ENCODE measurements at regions not wholly inside any gene's neighbourhood (a gene's known extent, or its start where the extent isn't known, plus 50 kb on each side); places are given as distances from the start of the nearest gene placed in this dataset.
"Not testable (repeated sequence)": the region's sequence is repeated elsewhere in the genome, so short reads cannot be mapped to it uniquely, and the experiment has no call there.

DNA sequence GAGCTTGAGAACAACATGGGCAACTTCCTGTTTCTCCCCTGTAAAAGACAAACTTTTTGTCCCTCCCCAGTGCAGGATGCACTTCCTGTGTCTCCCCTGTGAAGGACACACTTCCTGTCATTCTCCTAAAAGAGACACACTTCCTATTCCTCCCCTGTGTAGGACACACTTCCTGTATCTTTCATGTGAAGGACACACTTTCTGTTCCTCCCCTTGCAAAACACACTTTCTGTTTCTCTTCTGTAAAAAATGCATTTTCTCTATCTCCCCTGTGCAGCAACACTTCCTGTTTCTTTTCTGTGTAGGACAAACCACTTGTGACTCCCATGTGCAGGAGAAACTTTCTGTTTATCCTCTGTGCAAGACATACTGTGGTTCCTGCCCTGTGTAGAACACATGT lies 488.6 kb upstream of the USP9Y start:
- DNase-seq: no peak

DNA sequence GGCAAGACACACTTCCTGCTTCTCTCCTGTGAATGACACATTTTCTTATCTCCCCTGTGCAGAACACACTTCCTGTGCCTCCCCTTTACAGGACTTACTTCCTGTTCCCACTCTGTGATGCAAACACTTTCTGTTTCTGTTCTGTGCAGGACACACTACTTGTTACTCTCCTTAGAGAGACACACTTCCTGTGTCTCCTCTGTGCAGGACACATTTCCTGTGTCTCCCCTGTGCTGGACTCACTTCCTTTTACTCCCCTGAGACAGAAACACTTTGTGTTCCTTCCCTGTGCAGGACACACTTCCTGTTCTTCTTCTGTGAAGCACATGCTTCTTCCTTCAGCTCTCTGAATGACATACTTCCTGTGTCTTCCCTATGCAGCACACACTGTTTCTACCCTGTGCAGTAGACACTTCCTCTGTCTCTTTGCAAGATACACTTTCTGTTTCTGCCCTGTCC lies 485.4 kb upstream of the USP9Y start:
- no peak for DNase-seq

DNA sequence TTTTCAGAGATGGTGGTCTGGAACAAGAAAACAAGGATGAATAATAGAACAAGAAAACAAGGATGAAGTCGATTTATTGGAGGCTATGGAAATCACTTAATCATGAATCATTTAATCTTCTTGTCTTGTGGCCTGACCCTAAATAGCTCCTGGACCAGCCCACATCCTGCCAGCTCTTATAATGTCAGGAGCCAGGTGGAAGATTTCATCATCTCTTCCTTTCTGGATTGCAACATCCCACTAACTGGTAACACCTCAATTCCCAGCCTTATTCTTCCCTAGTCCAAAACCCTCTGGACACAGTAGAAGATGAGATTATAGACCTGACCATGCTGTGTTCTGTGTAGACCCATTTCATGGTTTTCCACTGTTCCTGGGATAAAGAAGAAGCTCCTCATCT lies 470.1 kb upstream of the USP9Y start:
- DNase-seq: no peak

DNA sequence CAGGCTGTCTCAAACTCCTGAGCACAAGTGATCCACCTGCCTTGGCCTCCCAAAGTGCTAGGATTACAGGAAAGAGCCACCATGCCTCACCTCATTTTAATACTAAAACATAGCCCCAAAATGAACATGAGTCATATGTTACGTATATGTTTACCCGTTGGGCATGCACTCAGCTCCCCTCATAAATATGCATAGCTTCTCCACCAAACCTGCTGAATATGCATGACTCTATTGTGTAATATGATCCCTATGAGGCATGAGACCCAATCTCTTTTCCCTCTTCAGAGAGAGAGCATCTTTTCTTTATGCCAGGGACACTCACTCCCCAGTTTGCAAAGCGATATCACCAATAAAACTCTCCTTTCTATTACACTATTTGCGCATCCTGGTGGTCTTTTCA lies 464.6 kb upstream of the USP9Y start:
- DNase-seq: no peak

DNA sequence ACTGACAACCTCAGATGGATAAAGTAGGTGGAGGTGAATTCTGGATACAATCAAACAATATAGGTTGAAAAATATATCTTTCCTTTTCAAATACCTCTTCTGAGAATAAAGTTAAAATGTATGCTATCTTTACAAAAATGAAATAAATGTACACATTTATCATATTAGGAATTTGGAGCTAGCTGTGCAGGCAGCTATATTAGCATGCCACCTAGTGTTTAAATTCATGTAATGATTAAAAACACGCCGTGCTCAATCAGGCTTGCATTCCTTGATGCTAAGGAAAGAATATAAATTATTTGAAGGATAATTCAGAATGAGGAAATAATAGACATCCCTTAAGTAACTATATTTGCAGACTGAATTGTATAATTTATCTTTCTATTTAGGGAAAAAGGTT lies 460.7 kb upstream of the USP9Y start:
- not testable (repeated sequence) for DNase-seq

DNA sequence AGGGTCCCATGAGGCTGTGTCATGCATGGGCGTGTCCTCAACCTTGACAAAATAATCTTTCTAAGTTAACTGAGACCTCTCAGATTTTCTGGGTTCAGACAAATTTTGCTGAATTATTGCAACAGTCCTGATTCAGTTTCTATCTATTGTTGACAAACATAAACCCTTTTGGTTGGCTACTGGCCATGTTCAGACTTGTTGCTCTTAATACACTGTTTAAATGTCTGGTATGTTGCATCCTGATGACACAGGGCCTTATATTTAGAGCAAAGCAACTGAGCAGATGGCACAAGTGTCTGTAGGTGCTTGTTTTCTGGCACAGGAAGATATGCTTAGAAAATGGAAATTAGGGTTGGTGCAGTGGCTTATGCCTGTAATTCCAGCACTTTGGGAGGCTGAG lies 456.9 kb upstream of the USP9Y start:
- DNase-seq: no peak

DNA sequence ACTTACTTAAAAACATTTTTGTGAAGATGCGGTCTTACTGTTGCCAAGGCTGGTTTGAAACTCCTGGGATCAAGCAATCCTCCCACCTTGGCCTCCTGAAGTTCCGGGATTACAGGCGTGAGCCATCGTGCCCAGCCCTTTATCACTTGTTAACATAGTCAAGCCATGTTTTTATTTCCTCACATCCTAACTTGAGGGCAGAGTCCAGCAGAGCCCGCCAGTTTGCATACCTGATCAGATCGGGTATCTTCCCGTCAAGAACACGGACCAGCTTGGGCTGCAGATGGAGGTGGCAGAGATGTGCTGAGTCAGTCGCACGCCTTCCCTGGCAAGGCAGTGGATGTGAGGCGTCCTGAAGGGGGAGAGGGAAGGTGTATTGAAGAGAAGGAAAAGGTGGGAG lies 447.3 kb upstream of the USP9Y start:
- DNase-seq: no peak

DNA sequence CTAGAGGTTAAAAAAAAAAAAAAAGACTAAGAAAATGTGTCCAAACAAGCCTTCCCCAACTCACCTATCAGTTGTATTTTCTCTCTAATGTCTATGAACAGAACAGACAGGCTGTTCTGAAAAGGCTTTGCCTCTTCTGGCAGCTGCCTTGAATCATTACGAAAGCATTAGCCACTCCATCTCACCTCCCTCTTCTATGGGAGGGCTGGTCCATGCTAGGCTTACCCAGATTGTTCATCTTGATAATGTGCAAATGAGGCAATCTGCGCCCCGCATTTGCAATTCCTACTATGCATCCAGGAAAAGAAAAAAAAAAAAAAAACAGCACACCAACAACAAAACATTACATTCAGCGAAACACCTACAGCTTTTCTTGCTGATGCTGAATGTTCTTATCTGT lies 429.9 kb upstream of the USP9Y start:
- DNase-seq: no peak

DNA sequence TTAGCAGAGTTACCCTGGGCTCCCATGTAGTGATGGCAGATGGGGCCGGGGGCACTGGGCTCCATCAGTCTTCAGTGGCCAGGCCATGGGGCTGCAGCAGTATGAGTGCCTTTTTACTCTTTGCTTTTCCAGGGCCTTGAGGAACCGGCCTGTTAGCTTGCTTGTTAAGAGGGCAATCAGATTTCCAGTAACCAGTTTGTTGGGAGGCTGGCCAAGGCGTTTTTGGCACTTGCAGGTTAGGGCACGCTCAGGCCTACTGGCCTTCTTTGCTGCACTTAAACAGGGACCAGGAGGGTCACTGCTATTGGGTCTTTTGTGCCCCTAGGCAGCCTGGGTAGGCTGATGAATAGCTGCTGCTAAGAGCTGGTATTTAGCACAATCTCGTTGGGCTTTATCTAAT lies 415.4 kb upstream of the USP9Y start:
- DNase-seq: no peak

DNA sequence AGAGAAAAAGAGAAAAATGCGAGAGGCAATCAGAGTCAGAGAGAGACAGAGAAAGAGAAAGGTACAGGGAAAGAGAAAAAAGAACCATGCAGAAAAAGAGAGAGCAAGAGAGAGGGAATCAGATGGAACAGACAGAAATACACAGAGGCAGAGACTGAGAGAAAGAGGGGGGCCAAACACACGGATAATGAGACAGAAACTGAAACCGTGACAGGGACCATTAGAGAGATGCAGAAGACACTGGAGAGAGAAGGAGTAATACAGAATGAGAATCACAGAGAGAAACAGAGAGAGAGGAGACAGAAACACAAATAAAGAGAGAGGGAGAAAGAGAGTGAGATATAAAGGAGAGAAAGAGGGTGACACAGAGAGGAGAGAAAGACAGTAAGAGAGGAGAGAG lies 412.1 kb upstream of the USP9Y start:
- DNase-seq: no peak

DNA sequence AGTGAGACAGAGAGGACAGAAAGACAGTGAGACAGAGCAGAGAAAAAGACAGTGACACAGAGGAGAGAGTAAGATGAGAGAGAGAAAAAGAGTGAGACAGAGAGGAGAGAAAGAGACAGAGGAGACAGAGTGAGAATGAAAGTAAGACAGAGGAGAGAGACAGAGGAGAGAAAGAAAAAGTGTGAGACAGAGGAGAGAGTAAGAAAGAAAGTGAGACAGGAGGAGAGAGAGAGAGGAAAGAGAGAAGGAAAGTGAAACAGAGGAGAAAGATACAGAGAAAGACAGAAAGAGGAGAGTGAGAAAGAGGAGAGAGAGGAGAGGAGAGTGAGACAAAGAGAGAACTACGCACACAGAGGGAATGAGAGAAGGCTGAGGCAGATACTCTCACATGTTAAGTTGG lies 411.6 kb upstream of the USP9Y start:
- DNase-seq: no peak

DNA sequence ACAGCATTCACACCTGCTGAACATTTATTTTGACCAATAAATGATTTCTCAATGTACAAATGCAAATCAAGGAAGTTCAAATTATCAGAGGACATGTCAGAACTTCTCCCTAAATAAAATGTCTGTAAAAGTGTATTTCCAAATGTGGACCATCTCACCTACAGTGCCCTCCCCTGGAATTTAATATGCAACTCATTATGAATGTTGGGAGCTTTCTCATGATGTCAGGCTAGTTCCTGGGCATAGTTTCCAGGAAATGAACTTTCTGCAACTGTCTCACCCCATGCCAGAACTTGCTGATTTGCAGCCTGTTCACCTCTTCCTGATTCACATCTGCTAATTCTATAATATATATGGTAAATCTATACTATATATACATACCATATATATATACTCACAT lies 408.5 kb upstream of the USP9Y start:
- no peak for DNase-seq

DNA sequence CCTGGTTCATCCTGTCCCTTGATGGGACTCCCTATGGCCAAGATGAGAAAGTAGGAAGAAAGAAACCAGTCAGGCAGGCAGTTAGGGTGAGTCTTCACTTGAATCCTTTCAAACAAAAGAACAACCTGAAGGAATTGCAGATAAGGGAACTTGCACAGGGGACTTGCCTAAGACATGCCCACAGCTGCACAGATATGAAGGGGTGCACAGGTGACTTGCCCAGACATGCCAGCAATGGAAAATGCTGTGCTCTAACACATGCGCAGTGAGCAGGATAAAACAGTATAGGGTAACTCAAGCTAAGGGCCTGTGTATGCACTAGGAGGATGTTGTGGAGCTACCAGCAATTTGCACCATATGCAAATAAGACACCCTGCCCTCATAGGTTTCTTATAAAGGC lies 404.6 kb upstream of the USP9Y start:
- DNase-seq: no peak

DNA sequence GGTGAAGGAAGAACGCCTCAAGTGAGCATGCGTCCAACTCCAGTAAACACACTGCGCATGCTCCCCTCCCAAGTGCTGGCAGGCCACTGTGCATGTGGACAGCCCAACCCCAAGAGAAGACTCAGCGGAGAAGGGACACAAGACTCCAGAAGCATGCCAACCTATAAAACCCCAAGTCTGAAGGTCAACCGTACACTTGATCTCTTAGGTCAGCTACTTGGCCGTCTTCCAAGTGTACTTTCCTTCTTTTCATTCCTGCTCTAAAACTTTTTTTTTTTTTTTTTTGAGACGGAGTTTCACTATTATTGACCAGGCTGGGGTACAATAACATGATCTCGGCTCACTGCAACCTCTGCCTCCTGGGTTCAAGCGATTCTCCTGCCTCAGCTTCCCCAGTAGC lies 401.2 kb upstream of the USP9Y start:
- not testable (repeated sequence) for DNase-seq

DNA sequence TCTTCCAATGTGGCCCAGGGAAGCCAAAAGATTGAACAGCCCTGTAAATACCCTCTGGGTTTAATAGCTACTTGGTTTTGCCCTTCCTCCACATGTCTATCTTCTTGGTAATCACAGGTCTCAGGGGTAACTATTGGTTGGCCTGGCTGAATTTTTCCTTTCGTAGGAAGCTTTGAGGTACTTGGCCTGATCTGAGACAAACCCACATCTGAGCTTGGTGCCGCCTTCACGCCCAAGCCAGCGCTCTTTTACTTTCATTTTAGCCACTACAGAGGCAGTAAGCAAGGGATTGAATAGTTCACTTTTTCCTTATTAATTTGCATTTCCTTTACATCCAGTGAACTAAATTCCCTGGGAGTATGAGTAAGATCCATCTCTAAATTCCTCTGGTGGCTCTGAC lies 397.6 kb upstream of the USP9Y start:
- no peak for DNase-seq

DNA sequence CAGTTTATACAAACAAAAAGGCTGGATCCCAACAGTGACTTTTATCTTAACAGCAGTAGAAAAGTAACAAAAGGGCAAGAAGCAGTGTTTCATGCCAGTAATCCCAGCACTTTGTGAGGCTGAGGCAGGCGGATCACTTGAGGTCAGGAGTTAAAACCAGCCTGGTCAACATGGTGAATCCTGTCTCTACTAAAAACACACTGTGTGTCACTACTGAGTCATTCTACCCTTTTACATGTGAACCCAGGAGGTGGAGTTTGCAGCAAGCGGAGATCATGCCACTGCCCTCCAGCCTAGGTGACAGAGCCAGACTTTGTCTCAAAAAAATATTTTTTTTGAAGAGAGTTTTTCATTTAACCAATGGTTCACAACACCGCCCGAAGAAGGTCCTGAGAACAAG lies 395.6 kb upstream of the USP9Y start:
- no peak for DNase-seq

DNA sequence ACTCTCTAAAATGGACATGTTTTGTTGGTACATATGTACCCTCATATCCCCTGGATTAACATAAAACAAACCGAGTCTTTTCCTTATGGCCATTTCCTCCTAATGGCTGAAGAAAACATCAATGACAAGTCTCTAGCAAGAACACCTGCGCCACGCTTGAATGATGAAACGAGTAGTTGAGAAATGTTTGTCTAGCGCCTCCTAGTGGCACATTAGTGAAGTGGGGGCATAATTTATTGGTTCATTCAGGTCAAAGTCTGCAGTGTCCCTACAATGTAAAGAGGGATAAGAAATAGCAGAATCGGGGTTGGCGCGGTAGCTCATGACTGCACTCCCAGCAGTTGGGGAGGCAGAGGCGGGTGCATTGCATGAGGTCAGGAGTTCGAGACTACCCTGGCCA lies 391.8 kb upstream of the USP9Y start:
- DNase-seq: peak in 1 of 2 donors; percentile 4

DNA sequence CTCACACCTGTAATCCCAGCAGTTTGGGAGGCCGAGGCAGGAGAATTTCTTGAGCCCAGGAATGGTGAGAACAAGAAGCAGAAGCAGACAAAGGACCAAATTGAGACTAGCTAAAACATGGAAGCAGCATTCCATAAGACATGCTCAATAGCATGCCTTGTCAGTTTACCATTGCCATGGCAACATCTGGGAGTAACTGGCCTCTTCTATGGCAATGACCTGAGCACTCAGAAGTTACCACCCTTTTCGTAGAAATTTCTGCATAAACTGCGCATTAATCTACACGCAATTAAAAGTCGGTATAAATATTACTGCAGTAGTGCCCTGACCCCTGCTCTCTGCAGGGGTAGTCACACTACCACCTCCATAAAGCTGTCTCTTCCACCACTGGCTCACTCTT lies 390.2 kb upstream of the USP9Y start:
- DNase-seq: no peak

DNA sequence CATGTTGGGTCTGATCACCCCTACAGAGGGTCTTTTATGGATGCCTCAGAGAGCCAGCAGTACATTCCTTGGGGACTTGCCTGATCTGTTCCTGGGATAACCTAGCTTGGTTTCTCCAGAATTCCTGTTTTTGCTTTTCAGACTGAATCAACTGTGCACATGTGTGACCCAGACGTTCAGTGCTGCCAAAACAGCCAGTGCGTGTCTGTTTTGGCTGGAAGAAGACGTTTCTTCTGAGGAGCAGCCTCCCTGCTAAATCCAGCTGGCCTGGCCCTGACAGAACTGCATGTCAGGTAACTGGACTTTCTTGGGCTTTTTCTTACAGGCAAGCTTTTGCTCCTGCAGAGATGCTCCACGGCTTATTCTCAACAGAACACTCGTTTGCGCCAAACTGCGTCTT lies 373.3 kb upstream of the USP9Y start:
- no peak for DNase-seq

DNA sequence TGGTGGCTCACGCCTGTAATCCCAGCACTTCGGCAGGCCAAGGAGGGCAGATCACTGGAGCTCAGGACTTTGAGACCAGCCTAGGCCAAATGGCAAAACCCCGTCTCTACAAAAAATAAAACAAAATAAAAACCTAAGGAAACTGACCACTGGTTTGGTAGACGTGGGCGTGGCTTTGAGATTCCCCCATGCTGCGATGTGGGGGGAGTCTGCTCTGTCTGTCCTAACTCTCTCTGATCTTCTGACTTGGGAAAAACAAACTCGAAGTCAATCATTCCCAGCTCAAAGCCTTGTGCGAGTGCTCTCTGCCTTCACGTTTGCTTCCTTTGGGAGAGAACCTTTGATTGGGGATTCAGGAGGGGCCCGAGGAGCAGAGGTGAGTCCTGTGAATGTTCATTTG lies 369.1 kb upstream of the USP9Y start:
- DNase-seq: not testable (repeated sequence)

DNA sequence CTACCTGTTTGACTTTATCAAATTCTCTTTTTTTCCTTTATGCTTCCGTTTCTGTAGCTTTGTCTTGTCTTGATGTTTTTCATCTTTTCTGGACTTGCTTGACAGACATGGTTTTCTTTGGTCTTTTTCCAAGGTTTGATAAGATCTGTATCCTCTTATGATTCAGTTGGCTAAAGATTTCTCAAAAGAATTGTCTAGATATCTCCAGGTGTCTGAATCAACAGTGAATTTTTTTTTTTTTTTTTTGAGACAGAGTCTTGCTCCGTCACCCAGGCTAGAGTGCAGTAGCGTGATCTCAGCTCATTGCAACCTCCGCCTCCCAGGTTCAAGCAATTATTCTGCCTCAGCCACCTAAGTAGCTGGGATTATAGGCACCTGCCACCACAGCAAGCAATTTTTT lies 357.8 kb upstream of the USP9Y start:
- no peak for DNase-seq

DNA sequence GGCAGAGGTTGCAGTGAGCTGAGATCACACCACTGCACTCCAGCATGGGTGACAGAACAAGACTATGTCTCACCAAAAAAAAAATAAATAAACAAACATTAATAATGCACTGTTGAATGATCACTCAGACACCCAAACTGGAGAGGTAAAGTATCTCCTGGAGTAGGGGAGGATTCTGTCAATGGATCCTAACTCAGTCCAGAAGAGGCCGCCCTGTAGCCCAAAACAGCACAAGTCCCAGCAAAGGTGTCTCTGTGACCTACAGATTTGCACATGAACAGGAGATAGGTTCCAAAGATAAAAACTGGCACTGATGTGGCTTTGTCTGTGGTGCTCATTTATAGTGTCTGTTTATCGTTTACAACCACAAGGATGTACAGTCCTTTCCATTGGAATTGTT lies 352.9 kb upstream of the USP9Y start:
- no peak for DNase-seq

DNA sequence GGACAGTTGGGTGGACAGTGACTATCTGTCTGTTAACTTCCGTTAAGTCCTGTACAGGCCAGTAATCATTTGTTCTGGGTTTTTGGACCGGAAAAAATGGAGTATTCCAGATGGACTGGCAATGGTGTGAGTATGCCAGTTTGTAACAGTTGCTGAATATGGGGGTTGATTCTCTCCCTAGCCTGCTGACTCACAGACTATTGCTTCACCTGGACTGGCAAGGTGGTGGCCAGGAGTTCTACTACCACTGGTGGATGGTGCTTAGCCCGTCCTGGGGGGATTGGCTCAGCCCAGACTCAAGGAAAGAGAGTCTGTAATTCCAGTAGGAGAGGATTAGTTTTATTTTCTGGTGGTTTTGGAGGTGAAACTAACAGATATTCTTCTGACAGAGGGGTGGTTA lies 343.8 kb upstream of the USP9Y start:
- DNase-seq: no peak

DNA sequence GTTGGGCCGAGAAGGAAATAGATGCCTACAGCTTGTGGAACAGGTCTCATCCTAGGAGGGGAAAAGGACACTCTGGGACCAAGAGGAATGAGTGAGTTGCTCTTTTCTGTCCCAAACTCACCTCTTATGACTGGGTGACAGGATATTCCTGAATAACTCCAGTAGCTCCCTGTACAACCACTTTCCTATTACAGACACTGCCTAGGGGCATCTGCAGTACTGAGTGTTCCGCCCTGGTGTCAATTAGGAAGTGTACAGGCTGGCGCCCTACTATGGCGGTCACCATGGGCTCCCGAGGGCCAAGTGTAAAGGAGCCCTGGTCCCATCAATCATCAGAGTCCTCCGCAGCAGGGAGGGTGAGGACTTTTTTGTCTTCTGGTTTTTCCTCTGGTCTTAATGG lies 343.4 kb upstream of the USP9Y start:
- no peak for DNase-seq

DNA sequence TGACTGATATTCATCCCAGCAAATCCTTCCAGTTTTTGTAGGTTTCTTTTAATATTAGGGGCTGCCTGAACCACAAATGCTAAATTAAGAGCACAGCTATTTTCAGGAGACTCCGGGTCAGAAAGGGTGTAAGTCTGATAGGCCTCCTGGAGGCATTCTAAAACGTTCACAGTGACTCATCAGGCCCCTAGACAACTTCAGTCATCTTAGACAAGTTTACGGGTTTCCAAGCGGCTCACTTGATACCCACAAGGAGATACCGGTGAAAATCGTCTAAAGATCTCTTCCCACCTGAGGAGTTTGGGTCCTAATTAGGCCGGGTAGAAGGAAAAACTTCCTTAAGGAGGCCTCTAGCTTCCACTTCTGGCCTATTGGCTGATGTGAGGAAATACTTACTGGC lies 342.7 kb upstream of the USP9Y start:
- DNase-seq: no peak

DNA sequence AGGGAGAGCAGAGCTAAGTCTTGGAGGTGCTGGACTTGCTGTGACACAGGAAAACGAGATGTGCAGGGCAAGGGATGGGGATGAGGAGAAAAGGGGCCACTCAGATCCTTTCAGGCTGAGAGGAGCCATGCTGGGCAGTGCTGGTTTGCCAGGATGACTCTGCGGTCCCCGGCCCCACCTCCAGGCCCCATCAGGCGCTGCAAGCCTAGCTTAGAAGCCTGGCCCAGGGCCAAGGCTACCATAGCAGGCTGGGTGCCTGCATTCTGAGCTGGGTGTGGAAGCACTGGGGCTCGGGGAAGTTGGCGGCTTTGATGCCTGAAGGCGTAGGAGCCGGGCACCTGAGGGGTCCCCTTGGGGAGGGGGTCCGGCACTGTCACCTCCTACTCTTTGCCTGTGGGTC lies 341.2 kb upstream of the USP9Y start:
- DNase-seq: no peak
